ENCODE measurements at regions not wholly inside any gene's neighbourhood (a gene's known extent, or its start where the extent isn't known, plus 50 kb on each side); places are given as distances from the start of the nearest gene placed in this dataset.

- no peak overlapping the region for H3K27ac ChIP-seq (ENCODE audit: low read length)
- H3K4me2 ChIP-seq (ENCODE audit: low read length): no peak overlapping the region
- no peaks in the 10 kb centered on the region for H3K36me3 ChIP-seq (ENCODE audit: insufficient read depth, low read length)
- no peaks in the 10 kb centered on the region for H3K9me2 ChIP-seq (ENCODE audit: insufficient read depth, low read length)
- H3K9me3 ChIP-seq (ENCODE audit: low read length): no peaks in the 10 kb centered on the region
- no peak overlapping the region for H2AFZ ChIP-seq (ENCODE audit: low read depth, low read length)
- H3K4me3 ChIP-seq (ENCODE audit: low read length): no peak overlapping the region
- H3K27me3 ChIP-seq (ENCODE audit: insufficient read depth, low read depth, low read length): no peaks in the 10 kb centered on the region
- H3F3A ChIP-seq (ENCODE audit: insufficient read depth, low read length, poor library complexity, severe bottlenecking): no peaks in the 10 kb centered on the region
- H3K9ac ChIP-seq (ENCODE audit: low read length): no peak overlapping the region
- no peaks in the 10 kb centered on the region for H4K20me1 ChIP-seq (ENCODE audit: insufficient read depth)
- TF ChIP-seq CTCF (IDR thresholded peaks at IDR 0.05; ENCODE audit: poor library complexity, severe bottlenecking) (no peak), EP300 (conservative IDR thresholded peaks at IDR 0.05; ENCODE audit: poor library complexity, severe bottlenecking) (no peak), MXI1 (conservative IDR thresholded peaks at IDR 0.05; ENCODE audit: poor library complexity, severe bottlenecking) (no peak)
- no peaks in the 10 kb centered on the region for H3K79me2 ChIP-seq (replicated peaks; ENCODE audit: insufficient read depth, low read length)
Observed at GRCh38 chr9:134559013-134559412, 82.6 kb upstream of the COL5A1 start.

- H3K36me3 ChIP-seq (ENCODE audit: insufficient read depth, low read length): no peaks in the 10 kb centered on the region
- H3K9me3 ChIP-seq (ENCODE audit: low read length): no peaks in the 10 kb centered on the region
- H3K9me2 ChIP-seq (ENCODE audit: insufficient read depth, low read length): no peaks in the 10 kb centered on the region
- no peaks in the 10 kb centered on the region for H4K20me1 ChIP-seq (ENCODE audit: insufficient read depth)
- no peak overlapping the region for H3K27ac ChIP-seq (ENCODE audit: low read length)
- no peaks in the 10 kb centered on the region for H3K27me3 ChIP-seq (ENCODE audit: insufficient read depth, low read depth, low read length)
- TF ChIP-seq POLR2AphosphoS5 (IDR thresholded peaks at IDR 0.05) (no peak), RAD21 (conservative IDR thresholded peaks at IDR 0.05) (no peak), SMC3 (conservative IDR thresholded peaks at IDR 0.05; ENCODE audit: poor library complexity) (no peak), MXI1 (conservative IDR thresholded peaks at IDR 0.05; ENCODE audit: poor library complexity, severe bottlenecking) (no peak)
- no peak overlapping the region for H3K4me3 ChIP-seq (ENCODE audit: low read length)
- H3K9ac ChIP-seq (ENCODE audit: low read length): no peak overlapping the region
- H3K4me2 ChIP-seq (ENCODE audit: low read length): no peak overlapping the region
- H3K79me2 ChIP-seq (replicated peaks; ENCODE audit: insufficient read depth, low read length): no peaks in the 10 kb centered on the region
- no peak overlapping the region for H2AFZ ChIP-seq (ENCODE audit: low read depth, low read length)
- no peaks in the 10 kb centered on the region for H3F3A ChIP-seq (ENCODE audit: insufficient read depth, low read length, poor library complexity, severe bottlenecking)
Observed at GRCh38 chr9:134560206-134560605, 81.4 kb upstream of the COL5A1 start.

- no peak overlapping the region for H3K27ac ChIP-seq (ENCODE audit: low read length)
- no peaks in the 10 kb centered on the region for H3K27me3 ChIP-seq (ENCODE audit: insufficient read depth, low read depth, low read length)
- no peaks in the 10 kb centered on the region for H3K79me2 ChIP-seq (replicated peaks; ENCODE audit: insufficient read depth, low read length)
- H3K9me3 ChIP-seq (ENCODE audit: low read length): no peaks in the 10 kb centered on the region
- H3F3A ChIP-seq (ENCODE audit: insufficient read depth, low read length, poor library complexity, severe bottlenecking): no peaks in the 10 kb centered on the region
- H3K4me2 ChIP-seq (ENCODE audit: low read length): no peak overlapping the region
- no peaks in the 10 kb centered on the region for H4K20me1 ChIP-seq (ENCODE audit: insufficient read depth)
- no peak overlapping the region for H2AFZ ChIP-seq (ENCODE audit: low read depth, low read length)
- no peak overlapping the region for H3K4me3 ChIP-seq (ENCODE audit: low read length)
- H3K36me3 ChIP-seq (ENCODE audit: insufficient read depth, low read length): no peaks in the 10 kb centered on the region
- H3K9me2 ChIP-seq (ENCODE audit: insufficient read depth, low read length): no peaks in the 10 kb centered on the region
- H3K9ac ChIP-seq (ENCODE audit: low read length): no peak overlapping the region
- TF ChIP-seq REST (IDR thresholded peaks at IDR 0.05; ENCODE audit: borderline replicate concordance): no peak
- TF ChIP-seq TAF1 (IDR thresholded peaks at IDR 0.05; ENCODE audit: low read depth): no peak
- no peak for TF ChIP-seq CTCF (IDR thresholded peaks at IDR 0.05; ENCODE audit: poor library complexity, severe bottlenecking)
- no peak for TF ChIP-seq EP300 (conservative IDR thresholded peaks at IDR 0.05; ENCODE audit: poor library complexity, severe bottlenecking)
- TF ChIP-seq RAD21 (conservative IDR thresholded peaks at IDR 0.05): no peak
- TF ChIP-seq POLR2AphosphoS5 (IDR thresholded peaks at IDR 0.05): no peak
- no peak for TF ChIP-seq EZH2 (IDR thresholded peaks at IDR 0.05; ENCODE audit: borderline replicate concordance, insufficient read depth, low read length, poor library complexity, severe bottlenecking)
- TF ChIP-seq SMC3 (conservative IDR thresholded peaks at IDR 0.05; ENCODE audit: poor library complexity): no peak
- no peak for TF ChIP-seq MXI1 (conservative IDR thresholded peaks at IDR 0.05; ENCODE audit: poor library complexity, severe bottlenecking)
Observed at GRCh38 chr9:134560654-134561053, 80.9 kb upstream of the COL5A1 start.
